HUES6 (cell line): ENCODE measurements at regions not wholly inside any gene's neighbourhood (a gene's known extent, or its start where the extent isn't known, plus 50 kb on each side); places are given as distances from the start of the nearest gene placed in this dataset.

Experiments
- H3K27ac ChIP-seq: 2 replicates; pipeline ENCODE4 v1.7.0; 2013; ENCODE audit warnings: low read depth, mild to moderate bottlenecking, low read length, inconsistent platforms
- H3K27me3 ChIP-seq: 2 replicates; pipeline ENCODE4 v1.6.1; 2013; ENCODE audit warnings: low read length; ENCODE audit not compliant: control insufficient read depth, insufficient read depth
- H3K36me3 ChIP-seq: 2 replicates; pipeline ENCODE4 v1.6.1; 2013; ENCODE audit warnings: low read length; ENCODE audit not compliant: control insufficient read depth, insufficient read depth
- H3K4me1 ChIP-seq: 2 replicates; pipeline ENCODE4 v1.6.1; 2013; ENCODE audit warnings: low read length; ENCODE audit not compliant: control insufficient read depth, insufficient read depth
- H3K4me3 ChIP-seq: 2 replicates; pipeline ENCODE4 v1.5.1; 2013; ENCODE audit warnings: low read depth, low read length
- H3K9ac ChIP-seq: one replicate; pipeline ENCODE4 v1.6.1; 2013; ENCODE audit warnings: mild to moderate bottlenecking, low read length
- H3K9me3 ChIP-seq: 2 replicates; pipeline ENCODE4 v1.6.1; 2013; ENCODE audit warnings: low read depth, low read length; ENCODE audit not compliant: control insufficient read depth, insufficient read depth

DNA sequence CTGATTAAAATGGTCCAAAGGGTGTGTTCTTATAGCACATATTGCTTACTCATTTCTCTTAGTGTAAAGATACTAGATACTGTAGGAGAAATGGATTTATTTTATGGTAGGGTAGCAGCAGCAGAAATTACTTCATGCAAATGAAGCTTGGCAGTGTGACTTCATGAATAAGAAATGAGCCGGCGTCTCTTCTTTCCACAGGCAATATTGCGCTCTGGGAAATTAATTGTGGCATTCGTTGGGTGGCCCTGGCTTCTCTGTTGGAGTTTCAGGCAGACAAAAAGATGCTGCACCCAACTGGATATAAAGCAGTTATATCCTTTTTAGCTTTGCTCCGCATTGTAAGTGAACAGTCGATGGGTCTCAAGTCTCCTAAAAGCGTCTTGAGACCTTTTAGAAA lies 211.0 kb upstream of the NAV2 start:
- no peak overlapping the region for H3K4me3 ChIP-seq
- H3K9me3 ChIP-seq: no peaks in the 10 kb centered on the region
- no peaks in the 10 kb centered on the region for H3K4me1 ChIP-seq
- H3K36me3 ChIP-seq: no peaks in the 10 kb centered on the region
- no peak overlapping the region for H3K27ac ChIP-seq
- no peaks in the 10 kb centered on the region for H3K27me3 ChIP-seq
- no peak overlapping the region for H3K9ac ChIP-seq

DNA sequence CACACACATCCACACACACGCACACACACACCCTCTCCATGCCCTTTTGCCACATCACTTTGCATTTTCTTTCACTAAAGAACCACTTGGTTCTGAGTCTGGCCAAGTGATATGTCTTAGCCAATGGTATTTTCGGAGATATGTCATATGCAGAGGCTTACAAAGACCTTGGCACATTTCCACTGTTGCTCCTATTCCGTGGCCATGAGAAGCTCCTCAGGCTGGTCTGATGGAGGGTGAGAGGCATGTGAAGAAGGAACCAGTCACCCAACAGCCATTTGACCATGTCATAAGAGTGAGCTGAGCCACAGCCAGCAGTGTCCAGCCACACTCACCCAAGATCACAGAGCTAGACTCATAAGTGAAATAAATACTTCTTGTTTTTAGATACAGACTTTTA lies 212.6 kb upstream of the NAV2 start:
- Histone ChIP-seq H3K9ac (no peak overlapping the region), H3K27ac (no peak overlapping the region), H3K4me1 (no peaks in the 10 kb centered on the region), H3K36me3 (no peaks in the 10 kb centered on the region), H3K27me3 (no peaks in the 10 kb centered on the region), H3K9me3 (no peaks in the 10 kb centered on the region), H3K4me3 (no peak overlapping the region)

DNA sequence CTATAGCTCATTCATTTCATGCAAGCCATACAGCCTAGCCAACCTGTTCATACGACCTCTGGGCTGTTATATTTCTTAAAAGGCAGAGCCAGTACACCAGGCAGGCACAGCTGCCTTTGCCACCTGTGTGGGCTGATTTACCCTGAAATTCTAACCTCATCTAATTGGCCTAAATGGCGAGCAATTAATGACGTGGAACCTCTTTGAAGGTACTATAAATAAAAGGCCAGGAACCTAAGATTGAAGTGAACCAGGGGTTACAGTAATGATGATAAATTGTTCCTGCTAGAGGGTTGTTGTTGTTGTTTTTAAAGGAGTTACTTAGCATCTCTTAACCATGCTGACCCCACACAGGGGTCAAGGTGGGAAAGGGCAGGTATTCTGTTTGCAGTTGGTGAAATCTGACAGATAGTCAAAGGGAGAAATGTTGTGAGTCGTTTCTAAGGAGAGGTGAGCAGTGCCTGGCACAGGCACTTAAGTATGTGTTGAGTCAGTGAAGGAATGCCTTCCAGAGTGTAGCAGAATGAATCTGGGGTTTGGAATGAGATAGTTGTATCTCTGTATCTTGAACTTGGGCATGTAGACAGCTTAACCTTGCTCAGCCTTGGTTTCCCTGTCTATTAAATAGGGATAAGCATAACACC lies 213.5 kb upstream of the NAV2 start:
- Histone ChIP-seq H3K4me1 (no peaks in the 10 kb centered on the region), H3K27ac (no peak overlapping the region), H3K9me3 (no peaks in the 10 kb centered on the region), H3K27me3 (no peaks in the 10 kb centered on the region), H3K9ac (no peak overlapping the region), H3K36me3 (no peaks in the 10 kb centered on the region), H3K4me3 (no peak overlapping the region)

DNA sequence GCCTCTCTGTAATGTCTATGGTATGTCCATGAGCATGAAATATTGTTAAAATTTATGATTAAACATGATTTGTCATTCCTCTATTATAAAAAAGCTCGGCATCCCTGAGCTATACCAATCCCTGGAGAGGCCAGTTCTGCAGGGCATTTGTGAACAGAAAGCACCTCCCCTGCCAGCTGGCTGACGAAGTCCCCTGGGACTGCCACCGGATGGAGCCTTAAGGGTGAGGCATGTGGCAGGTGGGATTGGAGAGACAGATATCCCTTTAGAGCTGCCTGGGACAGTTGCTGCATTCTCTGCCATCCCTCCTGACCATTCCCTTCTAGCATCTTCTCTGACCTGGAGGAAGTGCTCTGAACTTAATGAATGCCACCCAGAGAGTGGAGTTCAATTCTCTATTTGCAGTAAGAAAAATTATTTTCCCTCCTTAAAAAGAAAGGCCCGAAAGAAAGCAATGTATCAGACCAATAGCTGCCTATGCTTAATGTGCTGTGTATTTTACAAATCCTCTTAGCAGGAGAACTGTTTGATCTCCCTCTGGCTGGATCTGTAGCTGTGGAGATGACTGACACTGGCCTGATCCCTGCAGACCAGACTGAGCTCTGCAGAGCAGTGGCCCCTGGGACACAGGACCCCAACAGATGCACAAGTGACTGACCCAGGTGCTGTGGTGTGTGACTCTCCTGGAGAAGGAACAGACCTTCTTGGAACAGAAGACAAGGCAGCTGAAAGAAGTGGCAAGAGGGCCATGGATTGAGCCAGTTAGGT lies 219.0 kb upstream of the NAV2 start:
- no peaks in the 10 kb centered on the region for H3K9me3 ChIP-seq

DNA sequence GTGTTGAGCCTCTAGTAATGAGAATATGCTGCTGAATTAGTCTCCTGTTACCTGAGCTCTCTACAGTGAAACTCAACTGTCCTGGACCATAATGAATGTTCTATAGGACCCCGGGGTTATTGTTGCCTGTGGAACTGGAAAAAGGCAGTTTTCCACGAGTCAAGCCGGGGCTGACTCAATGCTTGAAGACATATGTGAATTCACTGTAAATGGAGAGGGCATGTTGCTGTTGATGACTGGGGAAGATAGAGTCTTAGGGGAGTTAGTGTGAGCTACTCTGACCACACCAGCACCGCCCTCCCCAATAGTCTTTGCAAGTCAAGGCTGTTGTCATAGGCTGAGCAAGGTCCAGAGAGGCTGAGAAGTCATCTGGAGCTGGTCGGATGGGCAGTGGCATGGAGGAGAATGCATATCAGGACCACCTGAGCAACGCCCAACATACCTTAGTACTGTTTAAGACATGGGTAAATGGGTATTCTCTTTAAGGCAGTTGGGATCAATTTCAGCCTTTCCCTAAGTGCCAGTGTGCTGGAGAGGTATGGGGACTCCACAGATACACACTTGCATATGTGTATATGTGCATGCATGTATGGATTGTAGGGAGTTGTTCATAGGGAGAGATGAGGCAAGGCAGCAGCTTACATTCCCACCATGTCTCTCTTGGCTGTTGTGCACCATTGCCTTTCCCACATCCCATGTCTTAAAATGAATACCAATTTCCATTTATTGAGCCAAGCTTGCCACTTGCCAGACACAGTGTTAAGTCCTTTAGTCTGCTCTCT lies 230.1 kb upstream of the NAV2 start:
- no peak overlapping the region for H3K9ac ChIP-seq
- H3K4me3 ChIP-seq: no peak overlapping the region
- no peak overlapping the region for H3K27ac ChIP-seq

More for the DNA sequence above, 219.0 kb upstream of the NAV2 start:
- Histone ChIP-seq H3K4me1 (no peaks in the 10 kb centered on the region), H3K4me3 (no peak overlapping the region), H3K27me3 (no peaks in the 10 kb centered on the region), H3K27ac (no peak overlapping the region), H3K9ac (no peak overlapping the region), H3K36me3 (no peaks in the 10 kb centered on the region)

DNA sequence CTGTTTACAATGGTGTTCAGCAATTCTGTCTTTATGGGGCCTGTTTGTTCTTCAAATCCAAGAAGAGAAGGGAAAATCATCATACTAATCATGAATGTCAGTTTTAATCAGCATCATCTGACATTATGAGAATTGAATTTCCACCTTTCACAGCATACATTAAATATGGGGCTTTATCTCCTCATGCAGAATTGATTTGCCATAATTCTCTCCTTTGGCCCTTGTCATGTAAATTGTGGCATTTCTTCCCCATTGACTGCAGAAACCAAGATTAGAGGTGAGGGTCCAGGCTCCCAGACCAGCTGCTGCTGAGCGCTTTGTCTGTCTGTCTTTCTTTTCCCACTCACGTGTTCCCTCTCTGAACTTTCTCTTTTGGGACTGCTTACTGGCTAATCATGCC lies 232.1 kb upstream of the NAV2 start:
- Histone ChIP-seq H3K4me3 (no peak overlapping the region), H3K9ac (no peak overlapping the region), H3K9me3 (no peaks in the 10 kb centered on the region), H3K36me3 (no peaks in the 10 kb centered on the region), H3K27ac (no peak overlapping the region), H3K27me3 (no peaks in the 10 kb centered on the region), H3K4me1 (peaks cover 3% of the 10 kb centered on the region)

More for the DNA sequence above, 230.1 kb upstream of the NAV2 start:
- Histone ChIP-seq H3K27me3 (no peaks in the 10 kb centered on the region), H3K4me1 (no peaks in the 10 kb centered on the region), H3K36me3 (no peaks in the 10 kb centered on the region), H3K9me3 (no peaks in the 10 kb centered on the region)

DNA sequence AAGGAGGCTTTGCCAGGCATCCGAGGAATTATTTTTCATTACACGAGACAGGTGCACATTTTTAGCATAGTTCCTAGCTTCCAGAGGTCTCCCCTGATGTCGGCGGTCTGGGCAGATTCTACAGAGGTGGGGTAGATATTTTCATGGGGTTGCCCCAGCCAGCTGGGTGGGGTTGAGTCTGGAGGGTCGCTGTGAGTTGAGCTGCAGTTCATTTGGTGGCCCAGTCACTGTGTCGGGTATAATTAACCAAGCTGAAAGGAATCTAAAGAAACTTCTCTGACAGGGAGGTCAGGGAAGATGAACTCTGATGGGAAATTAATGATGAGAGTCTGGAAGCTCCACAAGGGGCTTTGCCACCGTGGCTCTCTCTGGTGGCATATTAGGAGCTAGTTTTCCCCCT lies 233.7 kb upstream of the NAV2 start:
- Histone ChIP-seq H3K27ac (no peak overlapping the region), H3K4me3 (no peak overlapping the region), H3K9ac (no peak overlapping the region), H3K36me3 (no peaks in the 10 kb centered on the region), H3K9me3 (no peaks in the 10 kb centered on the region), H3K27me3 (no peaks in the 10 kb centered on the region), H3K4me1 (peaks cover 12% of the 10 kb centered on the region)

DNA sequence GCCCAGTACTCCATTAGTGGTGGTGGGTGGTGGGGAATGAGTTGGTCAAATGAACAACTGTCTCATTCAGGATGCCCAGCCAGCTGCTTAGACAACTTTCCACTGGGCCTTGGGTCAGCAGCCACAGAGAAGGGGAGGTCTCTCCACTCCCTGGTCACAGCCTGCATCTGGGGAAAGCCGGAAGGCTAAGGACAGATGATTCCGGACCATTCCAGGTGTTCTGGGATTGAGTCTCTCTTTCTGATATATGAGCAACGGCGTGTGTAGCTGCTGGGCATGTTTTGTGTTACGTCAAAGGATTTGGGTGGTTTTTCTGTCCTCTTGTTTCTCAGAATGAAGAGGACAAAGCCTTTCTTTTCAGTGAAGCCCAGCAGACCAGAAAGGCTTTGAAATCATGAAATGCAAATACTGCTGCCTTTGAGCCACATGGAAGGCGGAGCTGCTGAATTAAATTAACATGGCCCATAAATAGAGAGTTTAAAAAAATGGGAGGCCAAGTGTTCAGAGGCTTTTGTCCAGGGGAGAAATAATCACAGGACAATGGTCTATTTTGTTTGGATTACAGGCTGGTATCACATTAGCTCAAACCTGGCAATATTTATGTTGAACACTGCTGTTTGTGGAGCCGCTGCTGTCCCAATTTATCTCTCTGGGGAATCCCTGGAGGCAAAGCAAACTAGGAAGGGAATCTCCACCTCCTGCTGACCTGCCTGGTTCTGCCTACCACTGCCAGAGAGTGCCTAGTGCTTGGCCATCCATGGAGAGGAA lies 234.4 kb upstream of the E2F8 start:
- Histone ChIP-seq H3K9ac (no peak overlapping the region), H3K4me1 (peaks cover 12% of the 10 kb centered on the region), H3K27me3 (no peaks in the 10 kb centered on the region), H3K27ac (no peak overlapping the region), H3K9me3 (no peaks in the 10 kb centered on the region), H3K36me3 (no peaks in the 10 kb centered on the region), H3K4me3 (no peak overlapping the region)

DNA sequence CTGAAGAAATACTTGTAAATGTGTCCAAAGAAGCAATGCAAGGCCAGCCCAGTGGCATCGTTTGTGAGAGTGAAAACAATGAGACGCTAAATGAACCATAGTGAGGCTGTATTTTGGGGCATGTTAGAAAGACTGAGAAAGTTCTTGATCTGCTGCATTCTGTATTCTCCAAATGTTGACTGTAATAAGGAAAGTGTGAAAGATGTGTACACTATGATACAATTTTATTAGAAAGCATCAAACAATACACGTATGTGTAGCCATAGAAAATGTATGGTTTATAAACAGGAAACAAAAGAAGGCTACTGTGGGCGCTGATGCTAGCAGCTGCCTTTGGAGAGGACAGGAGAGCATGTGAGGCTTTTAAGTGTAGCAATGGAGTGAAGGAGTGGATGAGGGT lies 233.5 kb upstream of the E2F8 start:
- H3K4me3 ChIP-seq: no peak overlapping the region
- peaks cover 12% of the 10 kb centered on the region for H3K4me1 ChIP-seq
- no peaks in the 10 kb centered on the region for H3K9me3 ChIP-seq
- no peak overlapping the region for H3K27ac ChIP-seq
- no peaks in the 10 kb centered on the region for H3K27me3 ChIP-seq
- H3K36me3 ChIP-seq: no peaks in the 10 kb centered on the region
- H3K9ac ChIP-seq: no peak overlapping the region

DNA sequence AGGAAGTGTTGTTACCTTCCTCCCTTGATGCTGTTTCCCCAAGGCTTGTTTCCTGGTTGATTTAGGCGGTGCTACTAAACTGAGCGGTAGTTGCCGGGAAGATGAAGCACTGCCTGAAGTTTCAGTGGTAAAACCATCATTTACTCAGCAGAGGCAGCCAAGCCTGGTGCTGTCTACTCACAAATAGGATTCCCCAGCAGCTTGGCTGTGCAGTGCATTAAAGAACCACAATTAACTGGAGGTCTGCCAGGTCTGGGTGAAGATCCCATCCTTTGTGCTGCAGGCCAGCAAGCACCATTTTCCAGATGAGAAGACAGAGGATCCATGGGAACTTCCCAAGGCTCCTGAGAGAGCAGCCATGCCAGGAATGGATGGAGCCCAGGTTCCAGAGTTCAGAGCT lies 231.9 kb upstream of the E2F8 start:
- Histone ChIP-seq H3K36me3 (no peaks in the 10 kb centered on the region), H3K9me3 (no peaks in the 10 kb centered on the region), H3K4me3 (no peak overlapping the region), H3K4me1 (peaks cover 12% of the 10 kb centered on the region), H3K9ac (no peak overlapping the region), H3K27ac (no peak overlapping the region), H3K27me3 (no peaks in the 10 kb centered on the region)
